Body of pancreas (tissue), 4 donors: ENCODE measurements at regions not wholly inside any gene's neighbourhood (a gene's known extent, or its start where the extent isn't known, plus 50 kb on each side); places are given as distances from the start of the nearest gene placed in this dataset.

Source experiments
- CTCF ChIP-seq, 7 experiments: fragments of 450-650 bp in 4 of 7; fragments of 200-600 bp in 3 of 7; sonication (generic) in 3 of 7; IDR thresholded peaks; one replicate each; pipeline ENCODE4 v1.5.1; 2016 to 2019; ENCODE audit warnings: antibody characterized with exemption in 7 of 7
- POLR2A ChIP-seq, 3 donors: fragments of 450-650 bp; IDR thresholded peaks; one replicate each; pipeline ENCODE4 v1.6.1; 2016; ENCODE audit warnings: antibody characterized with exemption in 3 of 3, mild to moderate bottlenecking in 2 of 3

GRCh38 chr10:118481871-118482270 is 113.6 kb downstream of the PRLHR start:
- no peak for TF ChIP-seq CTCF (IDR thresholded peaks at IDR 0.05)
- TF ChIP-seq POLR2A (IDR thresholded peaks at IDR 0.05), result no peak
